ENCODE measurements at regions not wholly inside any gene's neighbourhood (a gene's known extent, or its start where the extent isn't known, plus 50 kb on each side); places are given as distances from the start of the nearest gene placed in this dataset.

DNA sequence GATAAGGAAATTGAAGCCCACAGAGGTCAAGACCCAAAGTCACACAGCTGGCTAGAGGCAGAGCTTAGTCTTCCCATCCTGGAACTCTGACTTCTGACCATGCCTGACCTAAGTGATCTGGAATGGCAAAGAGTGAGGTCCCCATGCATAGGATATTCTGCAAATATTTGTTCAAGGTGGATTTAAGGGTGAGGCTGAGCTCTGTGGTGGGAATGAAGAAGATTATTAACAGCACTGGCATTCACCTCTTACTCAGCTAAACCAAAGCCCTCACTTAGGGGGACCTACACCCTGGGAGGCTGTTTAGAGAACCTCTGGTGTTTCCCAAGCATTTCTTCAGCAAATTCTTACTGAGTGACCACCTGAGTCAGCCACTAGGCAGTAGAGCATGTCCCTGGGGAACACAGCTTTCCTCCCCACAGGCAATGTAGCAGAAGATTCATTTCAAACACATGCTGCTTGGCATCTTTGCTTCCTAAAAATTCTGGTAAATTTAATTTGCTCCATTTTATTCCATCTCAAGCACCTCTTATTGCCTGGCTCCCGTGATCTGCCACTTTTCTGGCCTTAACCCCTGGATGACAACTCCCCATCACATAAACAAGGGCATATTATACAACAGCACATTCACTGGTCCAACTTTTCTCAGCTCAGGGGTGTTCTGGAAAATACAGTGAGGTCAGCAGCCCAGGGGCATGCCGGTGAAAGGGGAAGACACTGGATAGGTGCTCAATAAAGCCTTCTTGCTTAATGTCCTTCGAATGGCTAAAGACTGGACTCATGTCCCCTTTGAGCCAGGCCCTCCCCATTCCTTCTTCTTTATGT, 176.0 kb downstream of the ABHD5 start:
- DNase-seq (ENCODE audit: low spot score): no peak

DNA sequence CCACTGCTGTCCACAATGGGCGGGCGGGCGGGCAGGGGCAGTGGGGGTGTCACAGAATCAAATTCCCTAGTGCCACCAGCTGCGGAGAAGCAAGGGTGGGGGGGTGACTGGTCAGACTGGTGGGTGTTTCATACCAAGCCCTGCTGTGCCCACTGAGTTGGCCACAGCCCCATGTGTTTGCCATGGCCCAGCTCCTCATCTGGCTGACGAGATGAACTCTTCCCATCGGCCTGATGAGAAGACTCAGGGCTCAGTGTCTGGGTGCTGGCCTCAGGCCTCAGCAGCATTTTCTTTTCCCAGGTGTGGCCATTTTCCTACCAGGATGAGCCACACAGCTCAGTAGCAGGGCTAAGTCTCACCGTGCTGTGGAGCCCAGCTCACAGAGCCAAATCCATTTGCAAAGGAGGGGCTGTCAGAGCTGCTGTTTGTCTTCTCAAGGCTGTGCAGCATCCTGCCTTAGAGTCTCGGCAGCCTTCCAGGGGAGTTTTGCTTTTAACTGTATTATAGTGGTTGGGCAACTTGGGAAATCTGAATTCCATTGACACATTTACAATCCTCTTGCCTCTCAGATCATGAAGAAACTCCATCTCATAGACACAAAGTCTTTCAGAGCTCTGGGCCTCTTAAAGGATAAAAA, 176.8 kb downstream of the ABHD5 start:
- DNase-seq (ENCODE audit: low spot score): no peak

DNA sequence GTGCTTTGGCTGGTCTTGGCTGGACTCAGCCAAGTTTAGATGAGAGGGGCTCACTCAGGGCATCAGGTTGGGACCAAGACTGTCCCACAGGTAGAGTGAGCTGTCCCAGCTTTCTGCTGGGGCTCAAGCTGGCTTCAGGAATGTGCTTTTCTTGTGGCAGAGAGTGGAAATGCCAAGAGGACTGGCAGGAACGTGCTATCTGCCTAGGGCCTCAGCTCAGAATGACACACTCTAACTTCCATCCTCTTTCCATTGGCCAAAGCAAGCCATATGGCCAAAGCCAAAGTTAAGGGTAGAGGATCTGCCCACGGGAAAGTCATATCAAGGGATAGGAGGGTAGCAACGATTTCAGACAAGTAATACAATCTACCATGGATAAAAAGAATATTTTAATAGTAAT, 178.8 kb downstream of the ABHD5 start:
- DNase-seq (ENCODE audit: low spot score): no peak

DNA sequence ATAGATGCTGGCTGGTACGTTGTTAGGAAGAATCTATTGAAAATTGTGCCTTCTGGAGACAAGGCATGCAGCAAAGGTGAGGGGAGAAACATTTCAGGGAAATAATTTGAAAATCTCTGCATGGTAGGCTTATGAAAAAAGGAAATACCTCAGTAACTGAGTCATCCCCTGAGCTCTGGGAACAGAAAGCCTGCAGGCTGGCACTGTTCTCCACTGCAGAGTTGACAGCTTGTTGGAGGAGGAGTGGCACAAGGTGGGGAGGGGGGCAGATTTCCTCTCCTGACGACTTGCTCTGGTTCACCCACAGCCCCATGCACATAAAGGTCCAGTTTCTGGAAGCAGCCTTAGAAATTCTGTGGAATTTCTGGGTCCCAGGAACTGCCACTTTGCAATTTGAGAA, 179.4 kb downstream of the ABHD5 start:
- DNase-seq (ENCODE audit: low spot score): peak; percentile 56

DNA sequence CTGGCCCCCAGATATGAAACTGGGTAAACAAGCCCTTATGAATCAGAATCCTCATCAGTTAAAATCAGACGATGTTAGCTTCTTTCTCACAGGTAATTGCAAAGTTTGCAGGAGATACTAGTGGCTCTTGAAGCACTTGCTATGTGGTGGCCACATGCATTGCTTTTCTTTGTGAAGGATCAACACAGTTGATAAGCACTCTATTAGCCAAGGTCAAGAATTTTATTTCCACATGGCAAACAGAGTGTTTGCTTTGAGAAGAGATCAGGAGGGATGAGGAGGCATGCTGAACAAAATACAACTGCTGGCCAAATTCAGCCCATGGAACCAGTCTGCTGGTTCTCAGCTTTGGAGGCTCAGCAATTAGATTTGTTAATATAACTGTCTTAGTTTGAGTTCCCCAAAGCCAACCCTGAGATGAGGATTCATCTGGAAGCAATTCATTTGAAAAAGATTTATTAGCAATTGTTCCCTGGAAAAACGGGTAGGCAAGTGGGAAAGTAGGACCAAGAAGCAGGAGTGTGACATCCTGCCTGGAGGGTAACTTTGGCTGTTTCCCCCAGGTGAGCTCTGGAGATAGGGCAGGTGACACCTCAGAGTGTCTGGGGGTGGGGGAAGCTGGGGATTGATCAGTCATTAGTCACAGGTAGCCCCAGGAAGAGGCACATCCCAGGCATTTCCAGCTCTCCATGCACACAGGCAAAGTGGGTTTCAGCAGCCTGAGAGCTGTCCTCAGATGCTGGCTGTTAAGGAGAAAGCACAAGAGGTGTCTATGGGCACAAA, 180.3 kb downstream of the ABHD5 start:
- no peak for DNase-seq (ENCODE audit: low spot score)

DNA sequence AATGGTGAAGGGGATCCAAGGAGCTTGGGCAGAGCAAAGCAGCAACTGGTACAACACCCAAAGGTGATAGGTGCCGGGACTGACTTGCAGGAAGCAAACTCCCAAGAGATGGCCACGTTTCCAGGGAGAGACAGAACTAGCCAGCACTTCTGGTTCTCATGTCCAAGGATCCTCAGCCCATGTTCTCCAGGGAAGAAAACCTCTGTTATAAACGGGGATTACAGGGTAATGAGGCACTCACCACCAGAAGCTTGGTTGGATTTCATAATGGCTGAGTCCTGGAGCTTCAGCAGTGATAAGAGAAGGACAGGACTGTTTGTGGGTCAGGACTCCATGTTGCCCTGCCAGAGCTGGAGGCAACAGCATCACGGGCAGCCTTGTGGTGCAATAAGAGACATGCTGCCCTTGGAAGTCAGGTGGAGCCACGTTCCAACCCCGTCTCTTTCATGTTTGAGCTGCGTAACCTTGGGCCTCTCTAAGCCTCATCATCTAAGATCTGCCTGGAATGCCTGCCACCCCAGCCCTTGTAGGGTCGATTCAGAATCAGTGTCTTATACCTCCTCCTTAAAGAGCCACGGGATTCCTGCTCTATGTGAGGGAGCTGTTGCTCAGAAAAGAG, 181.0 kb downstream of the ABHD5 start:
- DNase-seq (ENCODE audit: low spot score): no peak

DNA sequence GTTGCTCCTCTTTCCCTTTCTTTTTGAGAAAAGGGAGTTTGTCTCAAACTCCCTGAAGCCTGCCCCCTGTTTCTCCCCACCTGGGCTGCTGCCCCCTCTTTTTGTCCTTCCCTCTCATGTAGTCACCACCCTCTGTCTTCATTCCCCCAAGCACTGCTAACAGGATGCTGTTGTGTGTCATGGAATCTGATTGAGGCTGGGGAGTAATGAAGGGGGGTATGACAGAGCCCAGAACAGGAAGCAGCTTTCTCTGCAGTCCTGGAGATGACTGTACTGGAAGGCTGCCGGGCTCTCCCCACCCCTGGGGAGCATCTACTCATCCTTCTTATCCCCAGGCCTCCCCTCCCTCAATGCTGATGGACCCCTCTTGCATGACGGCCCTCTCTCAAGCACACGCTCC, 181.6 kb downstream of the ABHD5 start:
- DNase-seq (ENCODE audit: low spot score): no peak

DNA sequence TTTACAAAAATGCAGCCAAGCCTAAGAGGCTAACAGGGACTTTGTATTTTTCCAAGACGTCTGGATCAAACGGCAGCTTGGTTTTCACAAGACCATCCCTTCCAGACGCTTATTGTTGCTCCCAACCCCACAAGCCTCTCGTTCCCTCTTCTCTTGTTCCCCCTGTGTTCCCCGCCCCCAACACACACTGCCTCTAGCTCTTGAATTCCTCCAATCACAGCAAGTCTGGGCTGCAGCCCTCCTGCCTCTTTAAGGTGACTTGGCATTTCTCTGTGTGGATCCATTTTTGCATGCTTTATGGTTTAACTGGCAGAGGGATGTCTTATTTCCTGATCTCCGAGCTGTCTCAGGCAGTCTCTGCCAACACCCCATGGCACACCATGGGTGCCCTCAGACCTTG, 182.2 kb downstream of the ABHD5 start:
- DNase-seq (ENCODE audit: low spot score): peak; percentile 44

DNA sequence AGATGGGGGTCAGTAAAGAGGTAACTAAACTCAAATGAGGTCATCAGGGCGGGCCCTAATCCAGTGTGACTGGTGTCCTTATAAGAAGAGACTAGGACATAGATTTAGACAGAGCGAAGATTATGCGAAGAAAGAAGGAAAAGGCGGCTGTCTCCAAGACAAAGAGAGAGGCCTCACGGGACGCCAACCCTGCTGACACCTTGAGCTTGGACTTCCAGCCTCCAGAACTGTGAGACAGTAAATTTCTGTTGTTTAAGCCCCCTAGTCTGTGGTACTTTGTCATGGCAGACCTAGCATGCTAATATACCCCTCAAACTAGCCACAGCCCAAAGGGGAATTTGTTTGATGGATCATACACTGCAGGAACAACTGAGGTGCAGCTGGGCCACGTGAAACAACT, 183.0 kb downstream of the ABHD5 start:
- DNase-seq (ENCODE audit: low spot score): no peak

DNA sequence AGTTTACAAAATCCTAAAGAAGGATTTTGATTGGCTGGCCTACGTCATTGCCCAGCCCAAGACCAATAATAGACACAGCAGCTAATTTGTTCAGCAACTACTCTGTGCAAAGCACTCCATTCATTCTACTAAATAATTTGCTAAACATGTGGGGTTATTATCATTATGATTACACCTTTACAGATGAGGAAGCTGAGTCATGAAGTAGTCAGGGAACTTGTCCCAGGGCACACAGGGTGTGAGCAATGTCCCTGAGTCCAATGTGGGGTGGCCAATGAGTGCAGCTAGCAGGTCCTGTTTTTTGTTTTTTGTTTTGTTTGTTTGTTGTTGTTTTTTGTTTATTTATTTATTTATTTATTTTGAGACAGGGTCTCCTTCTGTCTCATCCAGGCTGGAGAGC, 183.6 kb downstream of the ABHD5 start:
- no peak for DNase-seq (ENCODE audit: low spot score)

DNA sequence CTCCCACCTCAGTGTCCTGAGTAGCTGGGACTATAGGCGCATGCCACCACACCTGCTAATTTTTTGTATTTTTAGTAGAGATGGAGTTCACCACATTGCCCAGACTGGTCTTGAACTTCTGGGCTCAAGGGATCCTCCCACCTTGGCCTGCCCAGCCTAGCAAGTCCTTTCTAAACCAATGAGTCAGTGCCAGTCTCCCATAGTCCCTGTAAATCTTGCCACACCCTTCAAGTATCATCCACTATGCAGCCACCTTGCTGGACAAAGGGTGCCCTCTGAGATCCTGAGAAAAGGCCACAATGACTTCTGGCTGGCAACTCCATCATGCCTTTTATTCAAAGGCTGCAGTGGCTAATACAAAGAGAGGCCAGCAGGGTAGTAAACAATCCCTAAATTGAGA, 184.0 kb downstream of the ABHD5 start:
- no peak for DNase-seq (ENCODE audit: low spot score)

DNA sequence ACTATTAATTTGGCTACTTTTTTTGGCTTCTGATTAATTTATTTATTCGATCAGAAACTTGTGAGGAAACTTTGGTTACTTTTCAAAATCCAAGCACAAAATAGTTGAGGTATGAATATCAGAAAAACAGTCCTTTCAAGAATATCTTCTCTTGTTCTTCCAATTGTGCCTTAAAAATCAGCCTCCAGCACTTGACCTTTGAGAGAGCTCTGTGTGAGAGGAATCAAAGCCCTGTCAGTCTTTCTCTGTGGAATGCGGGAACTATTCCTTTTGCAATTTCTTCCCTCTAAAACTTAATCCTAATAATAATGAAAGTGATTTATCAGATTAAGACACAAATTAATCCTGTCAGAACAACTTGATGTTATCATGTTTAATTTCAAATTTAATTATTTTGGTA, 185.9 kb downstream of the ABHD5 start:
- DNase-seq (ENCODE audit: low spot score): no peak

DNA sequence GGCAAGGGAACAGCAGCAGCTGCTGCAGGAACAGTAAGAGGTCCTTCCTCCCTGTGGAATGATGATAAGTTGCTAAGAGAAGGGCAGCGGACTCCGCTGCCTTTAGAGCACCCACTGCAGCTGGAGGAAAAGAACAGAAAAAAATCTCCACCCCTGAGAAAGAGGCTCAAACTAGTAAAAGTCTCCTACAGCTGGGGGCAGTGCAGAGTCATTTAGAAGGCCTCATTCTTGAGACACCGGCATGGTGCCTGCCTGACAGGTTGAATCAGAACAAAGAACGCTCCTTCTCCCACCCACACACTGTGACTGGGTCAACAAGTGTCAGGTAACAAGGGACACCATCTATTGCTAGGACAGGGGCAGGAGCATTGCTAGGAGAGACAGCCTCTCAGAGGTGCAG, 188.4 kb downstream of the ABHD5 start:
- DNase-seq (ENCODE audit: low spot score): no peak

DNA sequence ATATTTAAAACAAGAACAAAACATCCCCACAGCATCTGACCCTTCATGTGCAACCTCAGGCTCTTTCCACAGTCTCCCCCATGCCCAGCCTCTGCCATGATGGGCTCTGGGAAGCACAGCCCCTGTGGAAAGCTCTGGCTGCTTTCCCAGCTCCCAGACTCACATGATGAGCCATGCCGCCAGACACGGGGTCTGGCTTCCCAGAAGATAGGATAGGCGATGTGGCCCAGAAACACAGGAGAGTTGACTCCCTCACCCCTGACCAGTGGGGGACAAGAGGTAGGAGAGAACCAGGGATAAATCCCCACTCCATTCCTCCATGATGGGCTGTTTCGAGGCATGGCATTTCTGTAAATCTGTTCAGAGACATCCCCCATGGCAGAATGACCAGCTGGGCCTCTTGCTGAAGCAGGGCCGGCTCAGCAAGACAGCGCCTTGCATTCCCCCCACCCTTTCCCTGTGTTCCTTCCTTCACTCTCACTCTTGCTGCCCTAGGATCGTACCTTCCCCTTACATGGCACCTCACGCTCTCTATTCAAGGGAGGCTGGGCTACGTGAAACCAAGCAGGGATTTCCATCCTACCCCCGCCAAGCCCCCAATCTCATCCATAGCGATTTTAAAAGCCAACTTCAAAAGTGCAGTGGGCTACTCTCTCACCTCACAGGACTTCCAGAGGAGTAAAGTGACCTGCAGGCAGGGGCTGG, 192.4 kb downstream of the ABHD5 start:
- no peak for DNase-seq (ENCODE audit: low spot score)

DNA sequence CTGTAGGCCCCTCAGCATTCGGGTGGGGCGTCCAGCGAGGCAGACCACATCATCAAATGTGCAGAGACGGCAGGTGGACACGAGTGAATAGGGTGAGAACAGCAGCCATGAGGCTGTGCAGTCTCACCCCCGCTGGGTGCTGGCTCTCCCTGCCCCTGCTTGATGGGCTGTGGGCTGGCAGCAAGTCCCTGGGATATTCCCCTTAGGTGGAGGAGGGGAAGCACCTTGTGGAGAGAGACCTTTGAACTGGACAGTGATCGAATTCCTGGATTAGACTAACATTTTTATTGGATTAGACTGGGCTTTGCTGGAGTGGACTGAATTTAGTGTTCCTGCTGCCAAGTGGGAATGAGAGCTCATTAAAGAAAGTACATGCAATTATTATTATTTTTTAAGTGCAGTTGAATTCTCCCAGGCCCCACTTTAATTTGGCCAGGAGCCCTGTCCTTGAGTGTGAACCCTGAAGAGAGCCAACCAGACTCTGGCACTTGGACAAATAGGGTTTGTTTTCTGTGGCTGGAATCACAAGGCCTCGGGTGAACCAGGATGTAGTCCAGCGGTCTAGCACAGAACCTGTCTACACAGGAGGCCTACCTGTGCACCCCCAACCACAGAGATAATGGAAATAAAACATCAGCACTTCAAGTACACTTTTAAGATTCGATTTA, 193.1 kb downstream of the ABHD5 start:
- DNase-seq (ENCODE audit: low spot score): no peak

DNA sequence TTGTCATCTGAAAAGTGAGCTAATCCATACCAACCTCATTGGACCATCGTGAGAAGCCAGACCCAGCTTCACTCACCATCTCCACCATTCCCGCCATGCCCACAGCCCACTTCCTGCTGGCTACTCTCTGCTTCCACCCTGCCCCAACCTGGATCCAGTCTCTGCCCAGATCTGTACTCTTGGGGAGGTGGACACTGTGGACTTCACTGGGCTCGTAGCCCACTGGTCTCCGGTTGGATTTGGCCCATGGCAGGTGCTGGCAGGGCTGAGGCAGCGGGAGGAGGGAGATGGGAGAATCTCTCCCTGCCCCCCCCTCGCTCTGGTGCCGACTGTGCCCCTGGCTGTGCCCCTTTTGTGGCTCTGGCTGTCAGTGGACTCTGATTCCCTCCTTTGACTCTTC, 193.8 kb downstream of the ABHD5 start:
- no peak for DNase-seq (ENCODE audit: low spot score)

DNA sequence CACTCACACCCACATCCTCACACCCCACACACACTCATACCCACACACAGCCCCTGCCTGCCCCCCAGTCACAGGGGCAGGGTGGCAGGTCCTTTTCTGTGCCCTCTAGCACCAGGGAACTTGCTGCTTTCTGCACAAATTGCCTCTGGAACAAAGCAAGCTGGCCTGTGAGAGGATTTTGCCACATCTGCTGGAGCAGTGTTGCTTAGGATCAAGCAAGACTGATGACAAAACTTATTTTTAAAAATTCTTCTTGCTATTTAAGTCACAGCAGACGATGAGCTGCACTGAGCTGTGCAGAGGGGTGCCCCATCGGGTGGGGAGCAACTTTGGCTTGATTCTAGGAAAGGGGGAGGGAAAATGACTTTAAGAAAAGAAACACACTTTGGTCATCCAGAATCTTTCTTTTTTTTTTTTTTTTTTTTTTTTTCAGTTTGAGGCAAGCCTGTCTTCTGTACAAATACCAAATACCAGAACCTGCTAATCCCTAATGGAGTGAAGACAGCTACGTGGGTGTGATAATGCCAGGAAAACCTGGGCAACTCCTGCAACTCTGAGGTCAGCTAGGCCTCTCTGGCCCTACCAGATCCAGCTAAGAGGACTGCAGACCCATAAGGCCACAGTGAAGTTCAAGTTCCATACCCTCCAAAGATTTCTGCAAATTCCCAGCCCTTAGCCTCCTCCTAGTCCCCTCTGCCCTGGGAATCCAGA, 195.3 kb downstream of the ABHD5 start:
- DNase-seq (ENCODE audit: low spot score): no peak

DNA sequence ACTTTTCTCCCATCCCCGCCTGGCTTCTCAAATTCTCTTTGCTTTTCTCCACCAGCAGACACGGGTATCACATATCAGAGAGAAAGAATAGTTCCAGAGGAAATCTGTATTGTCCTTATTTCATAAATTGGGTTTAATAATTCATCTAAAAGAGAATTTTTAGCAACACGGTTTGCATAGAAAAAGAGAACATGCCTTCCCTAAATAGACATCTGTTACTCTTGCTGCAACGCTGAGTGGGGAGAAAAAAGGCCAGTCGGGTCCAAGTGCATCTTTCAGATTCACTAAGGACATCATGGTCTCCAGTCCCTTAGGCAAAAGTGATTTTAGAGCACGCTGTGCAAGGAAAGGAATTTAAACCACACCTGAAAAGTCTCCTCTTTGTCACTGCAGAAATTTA, 201.3 kb downstream of the ABHD5 start:
- DNase-seq (ENCODE audit: low spot score): no peak

DNA sequence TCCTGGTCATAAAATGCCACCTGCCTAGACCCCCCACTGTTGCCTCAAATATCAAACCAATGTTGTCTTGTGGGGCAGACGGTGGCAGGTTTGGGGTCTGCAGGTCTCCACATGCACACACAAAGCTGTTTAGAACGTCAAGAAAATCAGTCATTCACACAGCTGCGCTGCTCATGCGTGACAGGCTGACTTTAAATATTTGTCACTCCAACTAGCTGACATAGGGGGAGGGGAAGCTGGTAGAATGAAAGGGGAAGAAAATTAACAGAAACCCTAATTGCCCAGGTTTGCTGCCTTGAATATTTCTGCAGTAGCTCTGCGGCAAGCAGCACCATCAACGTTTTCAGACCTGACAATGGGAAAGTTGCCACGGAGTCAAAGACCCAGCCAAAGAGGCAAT, 201.8 kb downstream of the ABHD5 start:
- no peak for DNase-seq (ENCODE audit: low spot score)

DNA sequence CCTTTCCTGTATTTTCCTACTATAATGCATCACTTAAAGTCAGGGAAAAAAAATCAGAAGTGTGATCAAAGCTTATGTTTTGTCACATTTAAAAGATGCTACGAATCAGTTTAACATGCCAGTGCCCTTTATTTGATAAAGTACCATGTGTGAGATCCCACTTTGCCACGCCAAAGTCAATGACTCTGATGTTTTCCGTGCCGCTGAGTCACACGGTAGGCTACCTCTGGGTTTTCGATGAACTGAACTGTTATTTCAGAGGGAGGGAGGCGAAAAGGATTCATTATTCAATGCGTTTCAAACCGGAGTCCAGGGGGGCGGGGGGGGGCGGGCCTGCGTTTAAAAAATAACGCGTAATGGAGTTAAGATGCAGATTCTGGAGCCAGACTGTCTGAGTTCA, 203.0 kb downstream of the ABHD5 start:
- DNase-seq (ENCODE audit: low spot score): no peak
